C4-2B (cell line): ENCODE measurements at regions not wholly inside any gene's neighbourhood (a gene's known extent, or its start where the extent isn't known, plus 50 kb on each side); places are given as distances from the start of the nearest gene placed in this dataset.

Source experiments
- ZFX ChIP-seq: fragments of 450-650 bp; IDR thresholded peaks from 2 replicates; pipeline ENCODE4 v1.6.1; 2017
- TF ChIP-seq, protein P1 (sequence below): fragments of 450-650 bp; conservative IDR thresholded peaks from 2 replicates; pipeline ENCODE4 v1.5.1; 2017; ENCODE audit warnings: mild to moderate bottlenecking

DNA sequence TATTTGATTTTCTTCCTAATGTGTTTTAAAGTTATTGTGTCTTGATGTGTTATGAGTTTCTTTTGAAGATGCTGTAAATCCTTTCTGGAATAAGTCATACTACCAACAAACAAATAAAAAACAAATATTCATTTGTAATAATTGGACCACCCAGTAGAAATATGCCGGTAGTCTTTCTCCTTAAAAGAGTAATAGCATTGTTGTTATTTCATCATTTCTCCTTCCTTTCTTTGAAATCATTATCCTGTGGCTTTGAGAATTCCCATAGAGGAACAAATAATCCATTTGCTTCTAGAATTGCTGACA lies 169.4 kb downstream of the NNT start:
- TF ChIP-seq, protein P1, sequence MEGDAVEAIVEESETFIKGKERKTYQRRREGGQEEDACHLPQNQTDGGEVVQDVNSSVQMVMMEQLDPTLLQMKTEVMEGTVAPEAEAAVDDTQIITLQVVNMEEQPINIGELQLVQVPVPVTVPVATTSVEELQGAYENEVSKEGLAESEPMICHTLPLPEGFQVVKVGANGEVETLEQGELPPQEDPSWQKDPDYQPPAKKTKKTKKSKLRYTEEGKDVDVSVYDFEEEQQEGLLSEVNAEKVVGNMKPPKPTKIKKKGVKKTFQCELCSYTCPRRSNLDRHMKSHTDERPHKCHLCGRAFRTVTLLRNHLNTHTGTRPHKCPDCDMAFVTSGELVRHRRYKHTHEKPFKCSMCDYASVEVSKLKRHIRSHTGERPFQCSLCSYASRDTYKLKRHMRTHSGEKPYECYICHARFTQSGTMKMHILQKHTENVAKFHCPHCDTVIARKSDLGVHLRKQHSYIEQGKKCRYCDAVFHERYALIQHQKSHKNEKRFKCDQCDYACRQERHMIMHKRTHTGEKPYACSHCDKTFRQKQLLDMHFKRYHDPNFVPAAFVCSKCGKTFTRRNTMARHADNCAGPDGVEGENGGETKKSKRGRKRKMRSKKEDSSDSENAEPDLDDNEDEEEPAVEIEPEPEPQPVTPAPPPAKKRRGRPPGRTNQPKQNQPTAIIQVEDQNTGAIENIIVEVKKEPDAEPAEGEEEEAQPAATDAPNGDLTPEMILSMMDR: no peak
- TF ChIP-seq ZFX: no peak
